Progenitor cell of endocrine pancreas (in vitro differentiated cells): ENCODE measurements at regions not wholly inside any gene's neighbourhood (a gene's known extent, or its start where the extent isn't known, plus 50 kb on each side); places are given as distances from the start of the nearest gene placed in this dataset.
"Not testable (repeated sequence)": the region's sequence is repeated elsewhere in the genome, so short reads cannot be mapped to it uniquely, and the experiment has no call there.

Experiments used
- DNase-seq: peaks from one replicate; pipeline ENCODE4 v3.0.0; 2021; ENCODE audit warnings: low spot score; ENCODE audit not compliant: unreplicated experiment
- H3K27ac Mint-ChIP-seq: 2 replicates; pipeline ENCODE4 v1.8.0; 2021; ENCODE audit warnings: mild to moderate bottlenecking, moderate library complexity, mixed read lengths
- H3K27me3 Mint-ChIP-seq: 2 replicates; pipeline ENCODE4 v1.8.0; 2021; ENCODE audit warnings: mixed read lengths
- H3K36me3 Mint-ChIP-seq: 2 replicates; pipeline ENCODE4 v1.8.0; 2022; ENCODE audit warnings: mixed read lengths; ENCODE audit not compliant: insufficient read depth
- H3K4me1 Mint-ChIP-seq: 2 replicates; pipeline ENCODE4 v1.8.0; 2021; ENCODE audit warnings: low read depth, mixed read lengths
- H3K4me3 Mint-ChIP-seq: 2 replicates; pipeline ENCODE4 v1.8.0; 2021; ENCODE audit warnings: low read depth, mild to moderate bottlenecking, moderate library complexity, mixed read lengths
- H3K9me3 Mint-ChIP-seq: 2 replicates; pipeline ENCODE4 v1.8.0; 2021; ENCODE audit warnings: low read depth, mixed read lengths
- TF ChIP-seq, protein P1 (sequence below): fragments of 200-600 bp; sonication (generic); IDR thresholded peaks from one replicate; pipeline ENCODE4 v1.5.0; 2021; ENCODE audit warnings: antibody characterized with exemption, mild to moderate bottlenecking; ENCODE audit not compliant: unreplicated experiment

DNA sequence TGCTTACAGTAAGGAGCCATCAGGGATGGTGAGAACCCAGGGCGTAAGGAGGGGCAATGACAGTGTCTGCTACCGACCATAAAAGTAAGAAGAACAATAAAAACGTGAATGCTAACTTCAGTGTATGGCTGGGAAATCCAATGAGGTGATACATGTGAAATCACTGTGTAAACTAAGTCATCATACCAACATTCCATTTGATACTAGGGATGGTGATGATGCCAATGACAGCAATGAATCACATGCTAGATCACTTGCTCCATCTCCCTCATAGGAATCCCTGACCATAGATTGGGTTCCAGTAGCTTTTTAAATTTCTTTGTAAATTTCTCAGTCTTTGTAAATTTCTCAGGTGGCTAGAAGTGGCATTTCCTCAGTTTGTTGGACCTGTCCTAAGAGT, 146.3 kb downstream of the SMIM20 start:
- DNase-seq, result no peak
- no peaks in the 10 kb centered on the region for H3K36me3 Mint-ChIP-seq
- peaks cover 5% of the 10 kb centered on the region for H3K27me3 Mint-ChIP-seq
- H3K27ac Mint-ChIP-seq, result no peak overlapping the region
- H3K4me1 Mint-ChIP-seq, result no peaks in the 10 kb centered on the region
- TF ChIP-seq, protein P1, sequence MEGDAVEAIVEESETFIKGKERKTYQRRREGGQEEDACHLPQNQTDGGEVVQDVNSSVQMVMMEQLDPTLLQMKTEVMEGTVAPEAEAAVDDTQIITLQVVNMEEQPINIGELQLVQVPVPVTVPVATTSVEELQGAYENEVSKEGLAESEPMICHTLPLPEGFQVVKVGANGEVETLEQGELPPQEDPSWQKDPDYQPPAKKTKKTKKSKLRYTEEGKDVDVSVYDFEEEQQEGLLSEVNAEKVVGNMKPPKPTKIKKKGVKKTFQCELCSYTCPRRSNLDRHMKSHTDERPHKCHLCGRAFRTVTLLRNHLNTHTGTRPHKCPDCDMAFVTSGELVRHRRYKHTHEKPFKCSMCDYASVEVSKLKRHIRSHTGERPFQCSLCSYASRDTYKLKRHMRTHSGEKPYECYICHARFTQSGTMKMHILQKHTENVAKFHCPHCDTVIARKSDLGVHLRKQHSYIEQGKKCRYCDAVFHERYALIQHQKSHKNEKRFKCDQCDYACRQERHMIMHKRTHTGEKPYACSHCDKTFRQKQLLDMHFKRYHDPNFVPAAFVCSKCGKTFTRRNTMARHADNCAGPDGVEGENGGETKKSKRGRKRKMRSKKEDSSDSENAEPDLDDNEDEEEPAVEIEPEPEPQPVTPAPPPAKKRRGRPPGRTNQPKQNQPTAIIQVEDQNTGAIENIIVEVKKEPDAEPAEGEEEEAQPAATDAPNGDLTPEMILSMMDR, result no peak
- no peak overlapping the region for H3K4me3 Mint-ChIP-seq
- H3K9me3 Mint-ChIP-seq, result no peaks in the 10 kb centered on the region

DNA sequence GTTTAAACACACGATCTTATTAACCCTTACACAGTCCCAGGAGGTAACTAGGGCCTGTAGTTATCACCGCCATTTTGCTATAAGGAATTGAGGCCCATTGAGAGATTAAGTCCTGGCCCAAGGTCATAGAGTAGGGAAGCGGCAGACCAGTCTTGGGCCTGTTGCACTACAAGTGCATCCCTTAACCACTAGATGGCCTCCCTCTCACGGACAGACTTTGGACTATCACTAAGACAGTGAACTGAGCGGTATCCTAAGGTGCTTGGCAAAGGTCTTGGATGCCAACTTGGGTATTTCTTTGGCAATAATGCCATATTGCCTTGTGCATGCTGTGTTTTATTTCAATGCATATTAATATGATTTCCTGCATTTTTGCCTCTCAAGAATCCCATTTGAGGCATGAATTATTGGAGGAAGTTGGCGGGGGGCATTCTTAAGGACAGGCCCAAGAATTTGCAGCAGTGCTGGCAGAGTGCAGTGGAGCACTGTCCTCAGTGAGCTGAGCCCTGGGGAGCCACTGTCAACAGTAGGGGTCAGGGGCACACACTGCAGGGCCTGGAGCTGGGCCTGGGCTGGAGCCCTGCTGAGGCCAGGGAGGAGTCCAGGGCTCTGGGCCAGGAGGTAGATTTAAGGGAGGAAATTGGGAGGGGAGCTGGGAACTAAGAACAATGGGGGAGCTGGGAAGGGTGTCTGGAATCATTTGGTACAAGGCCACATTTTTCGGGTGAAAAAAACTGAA, 147.4 kb downstream of the SMIM20 start:
- DNase-seq, result no peak
- Mint-ChIP-seq H3K9me3 (no peaks in the 10 kb centered on the region), H3K27ac (no peak overlapping the region), H3K4me3 (no peak overlapping the region), H3K27me3 (peaks cover 5% of the 10 kb centered on the region), H3K36me3 (no peaks in the 10 kb centered on the region), H3K4me1 (no peaks in the 10 kb centered on the region)
- TF ChIP-seq, protein P1, result peak; percentile 61

DNA sequence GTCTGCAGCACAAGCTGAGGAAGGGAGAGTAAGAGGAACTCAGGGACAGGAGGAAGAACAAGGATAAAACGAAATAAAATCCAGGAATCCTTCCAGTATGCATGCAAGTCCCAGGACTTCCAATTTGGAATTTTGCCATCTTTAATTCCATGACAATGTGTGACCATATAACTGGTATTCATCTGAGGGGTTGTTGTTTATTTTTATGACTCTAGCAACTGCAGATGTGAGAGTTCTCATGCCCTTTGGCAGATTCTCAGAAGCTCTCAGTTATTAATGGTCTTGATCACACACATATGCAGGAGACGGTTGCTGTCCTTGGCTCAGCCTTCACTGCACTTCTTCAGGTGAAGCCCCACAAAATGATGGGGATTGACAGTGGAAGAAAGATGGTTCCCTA, 148.2 kb downstream of the SMIM20 start:
- Mint-ChIP-seq H3K4me3 (no peak overlapping the region), H3K27ac (no peak overlapping the region), H3K4me1 (no peaks in the 10 kb centered on the region), H3K36me3 (no peaks in the 10 kb centered on the region), H3K27me3 (peaks cover 8% of the 10 kb centered on the region), H3K9me3 (no peaks in the 10 kb centered on the region)
- DNase-seq, result no peak
- TF ChIP-seq, protein P1, result no peak

DNA sequence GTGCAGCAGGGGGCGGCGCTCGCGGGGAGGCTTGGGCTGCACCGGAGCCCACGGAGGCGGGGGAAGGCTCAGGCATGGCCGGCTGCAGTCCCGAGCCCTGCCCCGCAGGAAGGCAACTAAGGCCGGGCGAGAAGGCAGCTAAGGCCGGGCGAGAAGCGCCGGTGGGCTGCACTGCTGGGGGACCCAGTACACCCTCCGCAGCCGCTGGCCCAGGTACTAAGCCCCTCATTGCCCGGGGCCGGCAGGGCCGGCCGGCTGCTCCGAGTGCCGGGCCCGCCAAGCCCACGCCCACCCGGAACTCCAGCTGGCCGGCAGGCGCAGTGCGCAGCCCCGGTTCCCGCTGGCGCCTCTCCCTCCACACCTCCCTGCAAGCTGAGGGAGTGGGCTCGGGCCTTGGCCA, 150.0 kb downstream of the SMIM20 start:
- H3K27ac Mint-ChIP-seq, DNase-seq: not testable (repeated sequence)

DNA sequence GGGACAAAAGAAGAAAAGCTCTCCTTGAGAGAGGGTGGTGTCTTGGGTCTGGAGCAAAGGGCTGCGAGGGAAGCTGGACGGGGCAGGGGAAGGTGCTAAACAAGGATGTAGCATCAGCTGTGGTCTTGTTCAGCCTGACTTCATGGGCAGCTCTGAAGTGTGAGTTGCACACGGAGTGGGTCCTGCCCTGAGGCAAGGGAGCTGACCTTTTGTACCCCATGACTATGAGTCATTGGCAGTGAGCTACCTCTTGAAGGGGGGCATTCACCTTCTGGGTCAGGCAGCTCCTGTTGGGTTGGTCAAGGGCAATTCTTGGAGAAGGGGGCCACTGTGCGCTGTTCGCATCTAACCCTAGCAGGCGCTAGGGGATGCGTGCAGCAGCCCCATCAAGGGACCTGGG, 151.8 kb downstream of the SMIM20 start:
- no peak overlapping the region for H3K4me3 Mint-ChIP-seq
- no peak for DNase-seq

More for the DNA sequence above, 150.0 kb downstream of the SMIM20 start:
- not testable (repeated sequence) for H3K27me3 Mint-ChIP-seq, H3K4me1 Mint-ChIP-seq, H3K36me3 Mint-ChIP-seq, H3K4me3 Mint-ChIP-seq, H3K9me3 Mint-ChIP-seq

More for the DNA sequence above, 151.8 kb downstream of the SMIM20 start:
- H3K9me3 Mint-ChIP-seq, result no peaks in the 10 kb centered on the region
- TF ChIP-seq, protein P1, result no peak
- H3K27ac Mint-ChIP-seq, result no peak overlapping the region
- H3K27me3 Mint-ChIP-seq, result peaks cover 6% of the 10 kb centered on the region
- no peaks in the 10 kb centered on the region for H3K36me3 Mint-ChIP-seq
- no peaks in the 10 kb centered on the region for H3K4me1 Mint-ChIP-seq
